Right cardiac atrium (tissue), 5 donors: ENCODE measurements at regions not wholly inside any gene's neighbourhood (a gene's known extent, or its start where the extent isn't known, plus 50 kb on each side); places are given as distances from the start of the nearest gene placed in this dataset.
A peak's percentile ranks its signal among the peaks of the same experiment; 100 is the strongest.
"Not testable (repeated sequence)": the region's sequence is repeated elsewhere in the genome, so short reads cannot be mapped to it uniquely, and the experiment has no call there.

Experiments used
- ATAC-seq, 2 donors: fragments of 200-7000 bp; cut with Tn5 transposase; one replicate each; pipeline versions ENCODE4 v1.8.0 to v1.9.1; 2020; ENCODE audit warnings: moderate library complexity in 2 of 2, mild to moderate bottlenecking in 1 of 2
- DNase-seq, 3 donors: peaks; one replicate each; pipeline ENCODE4 v3.0.0-alpha.2; 2020
- H3K27ac ChIP-seq: one replicate; pipeline ENCODE4 v1.5.1; 2013; ENCODE audit warnings: mild to moderate bottlenecking, low read length, control low read depth, moderate library complexity
- H3K27me3 ChIP-seq: one replicate; pipeline ENCODE4 v1.6.1; 2013; ENCODE audit not compliant: control insufficient read depth, insufficient read depth
- H3K4me1 ChIP-seq: one replicate; pipeline ENCODE4 v1.6.1; 2013; ENCODE audit warnings: low read length; ENCODE audit not compliant: control insufficient read depth, insufficient read depth
- H3K4me3 ChIP-seq: one replicate; pipeline ENCODE4 v1.5.1; 2013; ENCODE audit warnings: low read length, control low read depth
- H3K9me3 ChIP-seq: one replicate; pipeline ENCODE4 v1.6.1; 2013; ENCODE audit warnings: low read length; ENCODE audit not compliant: control insufficient read depth
- WGBS: extraction: QIAGEN DNeasy Blood & Tissue Kit; methylation state at CpG from one replicate; pipeline ENCODE4 v1.1.7; 2013; 5-methylcytosine and 5-hydroxymethylcytosine counted together
- intact Hi-C, 4 donors: fragments of 100-400 bp; cut with DNase I; formaldehyde crosslinking; loops; one replicate each; pipeline versions ENCODE4 v1.11.0 to v1.14.0; 2022 to 2023
- donor health status: healthy with polysubstance abuse.
- donor health status: DM: no; HTN: yes; CAD: no.
- donor health status: DM: no; HTN: no; CAD: no.
- donor health status: DM: no; HTN: yes; CAD: no; lungs with severe emphysema.
- donor health status: DM: yes; HTN: yes; CAD: no.

GRCh38 chr16:14014284-14014625 lies 56.9 kb upstream of the MRTFB start:
- no peaks in the 10 kb centered on the region for H3K9me3 ChIP-seq
- H3K4me3 ChIP-seq, result no peak overlapping the region
- WGBS, result 97% methylated on average over 5 of the region's 5 CpGs
- H3K4me1 ChIP-seq, result peaks cover 9% of the 10 kb centered on the region
- ATAC-seq (no peak), DNase-seq (no peak)
- H3K27me3 ChIP-seq, result no peaks in the 10 kb centered on the region
- H3K27ac ChIP-seq, result peak overlapping the region; percentile 72
- intact Hi-C loops, result loop anchor here in 1 of 4 donors (10.0 kb wide), 1 partner anchor 181 kb away; no protein-coding TSS in a partner anchor

GRCh38 chr16:14015033-14015432 lies 56.1 kb upstream of the MRTFB start:
- ATAC-seq (no peak), DNase-seq (no peak)
- peaks cover 9% of the 10 kb centered on the region for H3K4me1 ChIP-seq
- intact Hi-C loops, result loop anchor here in 1 of 4 donors (10.0 kb wide), 1 partner anchor 180 kb away; no protein-coding TSS in a partner anchor
- 31% methylated on average over 4 of the region's 4 CpGs for WGBS
- H3K27ac ChIP-seq, result peak overlapping the region; percentile 74
- no peaks in the 10 kb centered on the region for H3K27me3 ChIP-seq
- peak overlapping the region; percentile 40 for H3K4me3 ChIP-seq
- H3K9me3 ChIP-seq, result no peaks in the 10 kb centered on the region

- peaks cover 9% of the 10 kb centered on the region for H3K4me1 ChIP-seq
- intact Hi-C loops, result loop anchor here in 1 of 4 donors (10.0 kb wide), 1 partner anchor 179 kb away; no protein-coding TSS in a partner anchor
- peak overlapping the region; percentile 74 for H3K27ac ChIP-seq
- H3K9me3 ChIP-seq, result no peaks in the 10 kb centered on the region
- no peak for DNase-seq
- H3K4me3 ChIP-seq, result peak overlapping the region; percentile 40
- no peaks in the 10 kb centered on the region for H3K27me3 ChIP-seq
- ATAC-seq, result no peak
- WGBS, result 53% methylated on average over 11 of the region's 11 CpGs
Measured at GRCh38 chr16:14015461-14015860, 55.7 kb upstream of the MRTFB start.

GRCh38 chr16:14015948-14016347 lies 55.2 kb upstream of the MRTFB start:
- 18% methylated on average over 2 of the region's 2 CpGs for WGBS
- DNase-seq (peak in 1 of 3 donors; percentile 22), ATAC-seq (peak; percentile 65 to 87)
- Histone ChIP-seq H3K27me3 (no peaks in the 10 kb centered on the region), H3K27ac (peak overlapping the region; percentile 74), H3K4me1 (peaks cover 9% of the 10 kb centered on the region), H3K4me3 (peak overlapping the region; percentile 40), H3K9me3 (no peaks in the 10 kb centered on the region)
- intact Hi-C loops, result loop anchor here in 1 of 4 donors (10.0 kb wide), 1 partner anchor 179 kb away; no protein-coding TSS in a partner anchor

- DNase-seq, H3K27me3 ChIP-seq, H3K9me3 ChIP-seq, ATAC-seq, H3K27ac ChIP-seq, H3K4me1 ChIP-seq, H3K4me3 ChIP-seq: not testable (repeated sequence)
- intact Hi-C loops, result loop anchor here in 1 of 4 donors (10.0 kb wide), 1 partner anchor 178 kb away; no protein-coding TSS in a partner anchor
- 90% methylated on average over 15 of the region's 15 CpGs for WGBS
Measured at GRCh38 chr16:14016362-14016761, 54.8 kb upstream of the MRTFB start.

GRCh38 chr16:14017886-14018285 lies 53.2 kb upstream of the MRTFB start:
- 73% methylated on average over 2 of the region's 2 CpGs for whole genome bisulfite sequencing
- Histone ChIP-seq H3K9me3 (no peaks in the 10 kb centered on the region), H3K4me3 (no peak overlapping the region), H3K27me3 (no peaks in the 10 kb centered on the region), H3K4me1 (peaks cover 4% of the 10 kb centered on the region), H3K27ac (no peak overlapping the region)
- DNase-seq, result no peak
- intact Hi-C loops, result loop anchor here in 1 of 4 donors (10.0 kb wide), 1 partner anchor 177 kb away; no protein-coding TSS in a partner anchor
- ATAC-seq, result no peak

GRCh38 chr16:14018851-14019250 lies 52.3 kb upstream of the MRTFB start:
- DNase-seq (no peak), ATAC-seq (no peak)
- intact Hi-C loops, result loop anchor here in 1 of 4 donors (10.0 kb wide), 1 partner anchor 176 kb away; no protein-coding TSS in a partner anchor
- Histone ChIP-seq H3K9me3 (no peaks in the 10 kb centered on the region), H3K27ac (no peak overlapping the region), H3K27me3 (no peaks in the 10 kb centered on the region), H3K4me1 (peaks cover 2% of the 10 kb centered on the region), H3K4me3 (no peak overlapping the region)
- 73% methylated on average over 4 of the region's 4 CpGs for WGBS

GRCh38 chr16:14020141-14020540 lies 51.0 kb upstream of the MRTFB start:
- H3K27me3 ChIP-seq, result no peaks in the 10 kb centered on the region
- ATAC-seq (no peak), DNase-seq (no peak)
- no peaks in the 10 kb centered on the region for H3K9me3 ChIP-seq
- H3K4me3 ChIP-seq, result no peak overlapping the region
- peaks cover 2% of the 10 kb centered on the region for H3K4me1 ChIP-seq
- H3K27ac ChIP-seq, result no peak overlapping the region
- WGBS, result 94% methylated on average over 2 of the region's 2 CpGs
- intact Hi-C loops, result loop anchor here in 1 of 4 donors (10.0 kb wide), 1 partner anchor 55 kb away; the partner anchor contains the start of gene MRTFB
